Upper lobe of left lung (tissue), 6 donors: ENCODE measurements at regions not wholly inside any gene's neighbourhood (a gene's known extent, or its start where the extent isn't known, plus 50 kb on each side); places are given as distances from the start of the nearest gene placed in this dataset.
A peak's percentile ranks its signal among the peaks of the same experiment; 100 is the strongest.
"Not testable (repeated sequence)": the region's sequence is repeated elsewhere in the genome, so short reads cannot be mapped to it uniquely, and the experiment has no call there.

Source experiments
- ATAC-seq, 2 donors: fragments of 200-7000 bp; cut with Tn5 transposase; one replicate each; pipeline ENCODE4 v1.9.1; 2022; ENCODE audit warnings: mild to moderate bottlenecking in 2 of 2, moderate library complexity in 2 of 2; ENCODE audit not compliant: low FRiP score in 2 of 2
- DNase-seq, 2 donors: peaks; one replicate each; pipeline ENCODE4 v3.0.0-alpha.2; 2019 to 2020
- H3K27ac ChIP-seq, 4 donors: fragments of 200-600 bp; sonication (generic); one replicate each; pipeline ENCODE4 v1.5.1; 2016 to 2019
- H3K27me3 ChIP-seq, 4 donors: fragments of 200-600 bp; sonication (generic); one replicate each; pipeline ENCODE4 v1.5.1; 2017 to 2019
- H3K36me3 ChIP-seq, 4 donors: fragments of 200-600 bp; sonication (generic); one replicate each; pipeline ENCODE4 v1.5.1; 2016 to 2019
- H3K4me1 ChIP-seq, 4 donors: fragments of 200-600 bp; sonication (generic); one replicate each; pipeline ENCODE4 v1.5.1; 2018 to 2019
- H3K4me3 ChIP-seq, 4 donors: fragments of 200-600 bp; sonication (generic); one replicate each; pipeline ENCODE4 v1.5.1; 2017 to 2019; ENCODE audit warnings: mild to moderate bottlenecking in 2 of 4, moderate library complexity in 1 of 4
- H3K9me3 ChIP-seq, 4 donors: fragments of 200-600 bp; sonication (generic); one replicate each; pipeline ENCODE4 v1.5.1; 2018 to 2019
- EP300 ChIP-seq, 4 donors: sonication (generic); formaldehyde crosslinking; IDR thresholded peaks; one replicate each; pipeline ENCODE4 v1.5.1; 2017; ENCODE audit warnings: antibody characterized with exemption in 4 of 4, control low read depth in 2 of 4
- POLR2A ChIP-seq, 4 donors: fragments of 450-650 bp; IDR thresholded peaks; one replicate each; pipeline ENCODE4 v1.5.1; 2016 to 2017; ENCODE audit warnings: antibody characterized with exemption in 4 of 4, mild to moderate bottlenecking in 2 of 4
- POLR2AphosphoS5 ChIP-seq, 2 donors: sonication (generic); formaldehyde crosslinking; IDR thresholded peaks; one replicate each; pipeline ENCODE4 v1.5.1; 2017; ENCODE audit warnings: antibody characterized with exemption in 2 of 2
- WGBS, 2 donors: methylation state at CpG; one replicate each; pipeline ENCODE4 v1.1.5; 2017 to 2018; 5-methylcytosine and 5-hydroxymethylcytosine counted together
- TF ChIP-seq, protein P1 (sequence below), 6 experiments: fragments of 450-650 bp in 4 of 6; fragments of 200-600 bp in 2 of 6; sonication (generic) in 2 of 6; IDR thresholded peaks; one replicate each; pipeline ENCODE4 v1.5.1; 2016 to 2019; ENCODE audit warnings: antibody characterized with exemption in 6 of 6
- donor health status: DM: no; HTN: no; CAD: no; lungs with moderate emphysema.
- donor health status: DM: no; HTN: yes; CAD: no; lungs with severe emphysema.

- Histone ChIP-seq H3K36me3 (no peaks in the 10 kb centered on the region), H3K4me3 (no peak overlapping the region), H3K27ac (peak overlapping the region in 1 of 4 donors; percentile 23), H3K4me1 (peaks cover 0 to 12% (median 8%) of the 10 kb centered on the region in 4 donors), H3K9me3 (no peaks in the 10 kb centered on the region), H3K27me3 (no peaks in the 10 kb centered on the region)
- ATAC-seq (no peak), DNase-seq (no peak)
- TF ChIP-seq, protein P1, sequence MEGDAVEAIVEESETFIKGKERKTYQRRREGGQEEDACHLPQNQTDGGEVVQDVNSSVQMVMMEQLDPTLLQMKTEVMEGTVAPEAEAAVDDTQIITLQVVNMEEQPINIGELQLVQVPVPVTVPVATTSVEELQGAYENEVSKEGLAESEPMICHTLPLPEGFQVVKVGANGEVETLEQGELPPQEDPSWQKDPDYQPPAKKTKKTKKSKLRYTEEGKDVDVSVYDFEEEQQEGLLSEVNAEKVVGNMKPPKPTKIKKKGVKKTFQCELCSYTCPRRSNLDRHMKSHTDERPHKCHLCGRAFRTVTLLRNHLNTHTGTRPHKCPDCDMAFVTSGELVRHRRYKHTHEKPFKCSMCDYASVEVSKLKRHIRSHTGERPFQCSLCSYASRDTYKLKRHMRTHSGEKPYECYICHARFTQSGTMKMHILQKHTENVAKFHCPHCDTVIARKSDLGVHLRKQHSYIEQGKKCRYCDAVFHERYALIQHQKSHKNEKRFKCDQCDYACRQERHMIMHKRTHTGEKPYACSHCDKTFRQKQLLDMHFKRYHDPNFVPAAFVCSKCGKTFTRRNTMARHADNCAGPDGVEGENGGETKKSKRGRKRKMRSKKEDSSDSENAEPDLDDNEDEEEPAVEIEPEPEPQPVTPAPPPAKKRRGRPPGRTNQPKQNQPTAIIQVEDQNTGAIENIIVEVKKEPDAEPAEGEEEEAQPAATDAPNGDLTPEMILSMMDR (IDR thresholded peaks at IDR 0.05), result no peak
- TF ChIP-seq POLR2AphosphoS5 (IDR thresholded peaks at IDR 0.05) (no peak), EP300 (IDR thresholded peaks at IDR 0.05) (no peak)
- WGBS, 2 donors, result 64 to 66% methylated on average over 5 of the region's 5 CpGs
Observed at GRCh38 chr5:36392186-36392585, 90.5 kb upstream of the RANBP3L start.

- DNase-seq (no peak), ATAC-seq (peak in 1 of 2 donors; percentile 35)
- TF ChIP-seq POLR2A (IDR thresholded peaks at IDR 0.05), result no peak
- TF ChIP-seq POLR2AphosphoS5 (IDR thresholded peaks at IDR 0.05), result no peak
- TF ChIP-seq, protein P1 (IDR thresholded peaks at IDR 0.05), result no peak
- TF ChIP-seq EP300 (IDR thresholded peaks at IDR 0.05), result no peak
- Histone ChIP-seq H3K4me3 (no peak overlapping the region), H3K9me3 (no peaks in the 10 kb centered on the region), H3K4me1 (peaks cover 0 to 12% (median 8%) of the 10 kb centered on the region in 4 donors), H3K27ac (no peak overlapping the region), H3K27me3 (no peaks in the 10 kb centered on the region), H3K36me3 (no peaks in the 10 kb centered on the region)
Observed at GRCh38 chr5:36392818-36393217, 91.1 kb upstream of the RANBP3L start.

GRCh38 chr5:36393656-36394428 is 92.1 kb upstream of the RANBP3L start:
- Histone ChIP-seq H3K4me3 (no peak overlapping the region), H3K4me1 (peaks cover 0 to 12% (median 4%) of the 10 kb centered on the region in 4 donors), H3K27me3 (no peaks in the 10 kb centered on the region), H3K27ac (no peak overlapping the region), H3K9me3 (no peaks in the 10 kb centered on the region), H3K36me3 (no peaks in the 10 kb centered on the region)
- no peak for DNase-seq
- TF ChIP-seq, protein P1 (IDR thresholded peaks at IDR 0.05), result no peak
- TF ChIP-seq POLR2AphosphoS5 (IDR thresholded peaks at IDR 0.05) (no peak), EP300 (IDR thresholded peaks at IDR 0.05) (no peak), POLR2A (IDR thresholded peaks at IDR 0.05) (no peak)
- ATAC-seq, result no peak
- 82 to 91% methylated on average over 4 of the region's 4 CpGs for WGBS, 2 donors

DNA sequence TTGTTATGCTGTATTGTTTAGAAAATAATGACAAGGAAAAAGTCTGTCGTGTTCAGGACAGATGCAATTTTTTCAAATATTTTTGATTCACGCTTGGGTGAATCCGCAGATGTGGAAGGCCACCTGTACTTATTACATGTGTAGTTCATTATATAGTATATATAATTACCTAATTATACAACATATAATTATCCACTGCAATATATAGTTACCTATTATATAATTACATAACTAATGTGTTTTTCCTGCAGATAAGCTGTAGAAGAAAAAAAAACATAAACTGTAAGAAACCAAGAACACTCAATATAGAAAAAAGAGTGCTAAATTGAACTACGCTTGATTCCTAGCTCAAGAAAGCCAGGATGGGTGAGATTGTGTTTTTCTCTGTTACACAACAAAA is 93.6 kb upstream of the RANBP3L start:
- DNase-seq, result no peak
- H3K27me3 ChIP-seq, result no peaks in the 10 kb centered on the region
- 93 to 96% methylated on average over 4 of the region's 4 CpGs for WGBS, 2 donors
- TF ChIP-seq, protein P1 (IDR thresholded peaks at IDR 0.05), result no peak
- TF ChIP-seq POLR2A (IDR thresholded peaks at IDR 0.05) (no peak), EP300 (IDR thresholded peaks at IDR 0.05) (no peak), POLR2AphosphoS5 (IDR thresholded peaks at IDR 0.05) (no peak)
- peaks cover 0 to 9% (median 0%) of the 10 kb centered on the region in 4 donors for H3K4me1 ChIP-seq
- no peak overlapping the region for H3K4me3 ChIP-seq
- no peak overlapping the region for H3K27ac ChIP-seq
- no peak for ATAC-seq
- H3K36me3 ChIP-seq, result no peaks in the 10 kb centered on the region
- no peaks in the 10 kb centered on the region for H3K9me3 ChIP-seq

GRCh38 chr5:36395947-36396346 is 94.2 kb upstream of the RANBP3L start:
- not testable (repeated sequence) for ATAC-seq, H3K36me3 ChIP-seq, H3K9me3 ChIP-seq, H3K27me3 ChIP-seq, H3K4me1 ChIP-seq, H3K4me3 ChIP-seq, H3K27ac ChIP-seq
- 77 to 82% methylated on average over 12 of the region's 12 CpGs for WGBS, 2 donors
- DNase-seq, result peak in 1 of 2 donors; percentile 18
